Nephron (organoid): ENCODE measurements at regions not wholly inside any gene's neighbourhood (a gene's known extent, or its start where the extent isn't known, plus 50 kb on each side); places are given as distances from the start of the nearest gene placed in this dataset.

ENCODE experiments used
- H3K27ac Mint-ChIP-seq, 3 experiments: 2 replicates each; pipeline ENCODE4 v1.8.0; 2020; ENCODE audit warnings: mixed read lengths in 3 of 3, mild to moderate bottlenecking in 2 of 3, moderate library complexity in 1 of 3
- H3K27me3 Mint-ChIP-seq: 2 replicates; pipeline ENCODE4 v1.8.0; 2021; ENCODE audit warnings: low read depth, mild to moderate bottlenecking, moderate library complexity, mixed read lengths
- H3K36me3 Mint-ChIP-seq: 2 replicates; pipeline ENCODE4 v1.8.0; 2020; ENCODE audit warnings: low read depth, mixed read lengths
- H3K4me1 Mint-ChIP-seq: 2 replicates; pipeline ENCODE4 v1.8.0; 2020; ENCODE audit warnings: mixed read lengths
- H3K4me3 Mint-ChIP-seq, 3 experiments: 2 replicates each; pipeline ENCODE4 v1.8.0; 2020; ENCODE audit warnings: mild to moderate bottlenecking in 3 of 3, mixed read lengths in 3 of 3, moderate library complexity in 2 of 3
- H3K9me3 Mint-ChIP-seq: 2 replicates; pipeline ENCODE4 v1.8.0; 2020; ENCODE audit warnings: mixed read lengths
- CTCF ChIP-seq, 3 experiments: fragments of 200-600 bp; sonication (generic); IDR thresholded peaks; one replicate each; pipeline ENCODE4 v1.5.0; 2021; ENCODE audit warnings: antibody characterized with exemption in 3 of 3; ENCODE audit not compliant: unreplicated experiment in 3 of 3

- Mint-ChIP-seq H3K27me3 (no peaks in the 10 kb centered on the region), H3K27ac (peak overlapping the region; percentile 62 to 89 (median 72)), H3K36me3 (peaks cover 9% of the 10 kb centered on the region), H3K4me1 (peaks cover 14% of the 10 kb centered on the region), H3K4me3 (no peak overlapping the region), H3K9me3 (no peaks in the 10 kb centered on the region)
- TF ChIP-seq CTCF (IDR thresholded peaks at IDR 0.05; ENCODE audit: unreplicated experiment in 3 of 3) = no peak
Observed at GRCh38 chr19:7415163-7415856, 66.6 kb downstream of the ARHGEF18 start.

GRCh38 chr19:7415857-7416371 is 67.2 kb downstream of the ARHGEF18 start:
- H3K27me3 Mint-ChIP-seq = no peaks in the 10 kb centered on the region
- peaks cover 14% of the 10 kb centered on the region for H3K4me1 Mint-ChIP-seq
- H3K36me3 Mint-ChIP-seq = peaks cover 12% of the 10 kb centered on the region
- TF ChIP-seq CTCF (IDR thresholded peaks at IDR 0.05; ENCODE audit: unreplicated experiment in 3 of 3) = no peak
- H3K27ac Mint-ChIP-seq = peak overlapping the region; percentile 62 to 89 (median 72)
- H3K9me3 Mint-ChIP-seq = no peaks in the 10 kb centered on the region
- H3K4me3 Mint-ChIP-seq = no peak overlapping the region

GRCh38 chr19:7417671-7418324 is 69.1 kb downstream of the ARHGEF18 start:
- peaks cover 11% of the 10 kb centered on the region for H3K4me1 Mint-ChIP-seq
- no peak for TF ChIP-seq CTCF (IDR thresholded peaks at IDR 0.05; ENCODE audit: unreplicated experiment in 3 of 3)
- no peaks in the 10 kb centered on the region for H3K9me3 Mint-ChIP-seq

GRCh38 chr19:7418596-7418995 is 69.9 kb downstream of the ARHGEF18 start:
- no peak for TF ChIP-seq CTCF (IDR thresholded peaks at IDR 0.05; ENCODE audit: unreplicated experiment in 3 of 3)
- Mint-ChIP-seq H3K9me3 (no peaks in the 10 kb centered on the region), H3K27me3 (no peaks in the 10 kb centered on the region), H3K27ac (no peak overlapping the region), H3K4me1 (peaks cover 9% of the 10 kb centered on the region), H3K4me3 (no peak overlapping the region), H3K36me3 (peaks cover 12% of the 10 kb centered on the region)

More at GRCh38 chr19:7417671-7418324, 69.1 kb downstream of the ARHGEF18 start:
- Mint-ChIP-seq H3K27me3 (no peaks in the 10 kb centered on the region), H3K27ac (peak overlapping the region in 1 of 3 experiments; percentile 22), H3K4me3 (no peak overlapping the region), H3K36me3 (peaks cover 12% of the 10 kb centered on the region)

GRCh38 chr19:7419153-7419552 is 69.7 kb downstream of the PEX11G start:
- H3K27me3 Mint-ChIP-seq = no peaks in the 10 kb centered on the region
- no peak overlapping the region for H3K27ac Mint-ChIP-seq
- peaks cover 9% of the 10 kb centered on the region for H3K4me1 Mint-ChIP-seq
- peaks cover 14% of the 10 kb centered on the region for H3K36me3 Mint-ChIP-seq
- no peaks in the 10 kb centered on the region for H3K9me3 Mint-ChIP-seq
- no peak for TF ChIP-seq CTCF (IDR thresholded peaks at IDR 0.05; ENCODE audit: unreplicated experiment in 3 of 3)
- no peak overlapping the region for H3K4me3 Mint-ChIP-seq
